PC-3 (cell line): ENCODE measurements at regions not wholly inside any gene's neighbourhood (a gene's known extent, or its start where the extent isn't known, plus 50 kb on each side); places are given as distances from the start of the nearest gene placed in this dataset.

Source experiments
- EZH2 ChIP-seq: fragments of 300-600 bp; sonication (generic); IDR thresholded peaks from one replicate; pipeline ENCODE4 v1.6.1; 2017; ENCODE audit warnings: antibody characterized with exemption, mild to moderate bottlenecking, low read length; ENCODE audit not compliant: unreplicated experiment
- TF ChIP-seq, protein P1 (sequence below): fragments of 300-600 bp; sonication (generic); conservative IDR thresholded peaks from 2 replicates; pipeline ENCODE4 v1.5.1; 2017; ENCODE audit warnings: antibody characterized with exemption, low read depth, mild to moderate bottlenecking, low read length

DNA sequence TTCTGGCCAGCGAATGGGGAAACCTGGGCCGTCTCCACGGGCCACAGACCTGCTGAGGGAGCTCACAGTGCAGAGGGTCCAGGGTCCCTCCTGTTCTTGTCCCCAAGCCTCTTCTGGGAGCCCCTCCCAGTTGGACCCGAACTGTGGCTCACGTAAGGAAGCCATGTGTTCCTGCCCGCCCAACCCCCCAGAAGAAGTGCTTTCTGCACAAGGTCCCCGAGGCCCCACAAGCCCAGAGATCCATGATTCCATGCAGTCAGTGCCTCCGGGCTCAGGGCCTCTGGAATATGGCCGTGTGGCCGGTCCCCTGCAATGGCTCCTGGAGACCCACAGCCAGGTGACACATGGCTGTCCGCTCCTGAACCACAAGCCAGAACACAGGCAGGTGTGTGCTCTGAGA is 272.4 kb downstream of the C16orf95 start:
- TF ChIP-seq EZH2: no peak
- TF ChIP-seq, protein P1, sequence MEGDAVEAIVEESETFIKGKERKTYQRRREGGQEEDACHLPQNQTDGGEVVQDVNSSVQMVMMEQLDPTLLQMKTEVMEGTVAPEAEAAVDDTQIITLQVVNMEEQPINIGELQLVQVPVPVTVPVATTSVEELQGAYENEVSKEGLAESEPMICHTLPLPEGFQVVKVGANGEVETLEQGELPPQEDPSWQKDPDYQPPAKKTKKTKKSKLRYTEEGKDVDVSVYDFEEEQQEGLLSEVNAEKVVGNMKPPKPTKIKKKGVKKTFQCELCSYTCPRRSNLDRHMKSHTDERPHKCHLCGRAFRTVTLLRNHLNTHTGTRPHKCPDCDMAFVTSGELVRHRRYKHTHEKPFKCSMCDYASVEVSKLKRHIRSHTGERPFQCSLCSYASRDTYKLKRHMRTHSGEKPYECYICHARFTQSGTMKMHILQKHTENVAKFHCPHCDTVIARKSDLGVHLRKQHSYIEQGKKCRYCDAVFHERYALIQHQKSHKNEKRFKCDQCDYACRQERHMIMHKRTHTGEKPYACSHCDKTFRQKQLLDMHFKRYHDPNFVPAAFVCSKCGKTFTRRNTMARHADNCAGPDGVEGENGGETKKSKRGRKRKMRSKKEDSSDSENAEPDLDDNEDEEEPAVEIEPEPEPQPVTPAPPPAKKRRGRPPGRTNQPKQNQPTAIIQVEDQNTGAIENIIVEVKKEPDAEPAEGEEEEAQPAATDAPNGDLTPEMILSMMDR: no peak
